Pancreas (tissue), 10 donors: ENCODE measurements at regions not wholly inside any gene's neighbourhood (a gene's known extent, or its start where the extent isn't known, plus 50 kb on each side); places are given as distances from the start of the nearest gene placed in this dataset.

Experiments used
- ATAC-seq, 4 donors: fragments of 200-7000 bp; cut with Tn5 transposase; one replicate each; pipeline versions ENCODE4 v1.8.0 to v1.9.1; 2020; ENCODE audit warnings: mild to moderate bottlenecking in 4 of 4, moderate library complexity in 4 of 4
- DNase-seq, 6 donors: peaks; one replicate each; pipeline ENCODE4 v3.0.0-alpha.2; 2020
- FAIRE-seq: peaks from 2 replicates; lab custom pipeline; 2012; peaks lifted over from hg19 to GRCh38; lab: Jason Lieb, UNC
- H3K27ac ChIP-seq, 4 donors: fragments of 200-600 bp; sonication (generic); 1 replicate in 3 of 4; 2 replicates in 1 of 4; pipeline versions ENCODE4 v1.5.0 to v1.8.0; 2020
- H3K27me3 ChIP-seq, 4 donors: fragments of 200-600 bp; one replicate each; pipeline ENCODE4 v1.8.0; 2021
- H3K36me3 ChIP-seq, 3 donors: fragments of 200-600 bp; sonication (generic) in 1 of 3; one replicate each; pipeline versions ENCODE4 v1.5.0 to v1.8.0; 2020 to 2021
- H3K4me1 ChIP-seq, 3 donors: fragments of 200-600 bp; one replicate each; pipeline ENCODE4 v1.8.0; 2021
- H3K4me3 ChIP-seq, 4 donors: fragments of 200-600 bp; sonication (generic) in 2 of 4; one replicate each; pipeline versions ENCODE4 v1.5.0 to v1.8.0; 2020 to 2021
- H3K9me3 ChIP-seq, 4 donors: fragments of 200-600 bp; one replicate each; pipeline ENCODE4 v1.8.0; 2021
- CTCF ChIP-seq, 4 donors: fragments of 200-600 bp; sonication (generic) in 3 of 4; IDR thresholded peaks; one replicate each; pipeline versions ENCODE4 v1.5.0 to v1.8.0; 2021; ENCODE audit warnings: antibody characterized with exemption in 4 of 4
- WGBS, 2 donors: extraction: QIAGEN DNeasy Blood & Tissue Kit; methylation state at CpG; one replicate each; pipeline ENCODE4 v1.1.7; 2013; 5-methylcytosine and 5-hydroxymethylcytosine counted together
- intact Hi-C, 3 donors: fragments of 100-400 bp; cut with DNase I; formaldehyde crosslinking; loops; one replicate each; pipeline versions ENCODE4 v1.11.1 to v1.14.2; 2022
- donor health status: healthy with polysubstance abuse.
- donor health status: DM: no; HTN: no; CAD: no; lungs with moderate emphysema.
- donor health status: DM: no; HTN: no; CAD: no.
- donor health status: control.
- donor health status: control.
- donor health status: Bipolar disorder and iron deficiency.
- donor health status: DM: yes; HTN: yes; CAD: no.
- donor health status: DM: no; HTN: no; CAD: no.
- donor health status: DM: no; HTN: no; CAD: no.
- donor health status: DM: yes; HTN: yes; CAD: no.

GRCh38 chr10:2387261-2387660 lies 649.9 kb upstream of the ADARB2 start:
- H3K9me3 ChIP-seq = no peaks in the 10 kb centered on the region
- no peak for FAIRE-seq
- no peak overlapping the region for H3K4me3 ChIP-seq
- intact Hi-C loops = no loop called here
- no peak overlapping the region for H3K27ac ChIP-seq
- no peak for DNase-seq
- no peak for ATAC-seq
- H3K27me3 ChIP-seq = no peaks in the 10 kb centered on the region
- TF ChIP-seq CTCF (IDR thresholded peaks at IDR 0.05) = no peak
- no peaks in the 10 kb centered on the region for H3K4me1 ChIP-seq
- H3K36me3 ChIP-seq = no peaks in the 10 kb centered on the region
- 60 to 78% methylated on average over 8 of the region's 8 CpGs for WGBS, 2 donors

- FAIRE-seq = no peak
- Histone ChIP-seq H3K36me3 (no peaks in the 10 kb centered on the region), H3K27ac (no peak overlapping the region), H3K4me3 (no peak overlapping the region), H3K27me3 (no peaks in the 10 kb centered on the region), H3K9me3 (no peaks in the 10 kb centered on the region), H3K4me1 (no peaks in the 10 kb centered on the region)
- intact Hi-C loops = no loop called here
- WGBS, 2 donors = 59 to 75% methylated on average over 8 of the region's 8 CpGs
- DNase-seq = no peak
- no peak for ATAC-seq
- no peak for TF ChIP-seq CTCF (IDR thresholded peaks at IDR 0.05)
These were observed 642.9 kb upstream of the ADARB2 start for GRCh38 chr10:2380218-2380617.

GRCh38 chr10:2367083-2367482 lies 629.8 kb upstream of the ADARB2 start:
- H3K27me3 ChIP-seq = peaks cover 0 to 2% (median 0%) of the 10 kb centered on the region in 4 donors
- TF ChIP-seq CTCF (IDR thresholded peaks at IDR 0.05) = no peak
- ATAC-seq = no peak
- no peak overlapping the region for H3K27ac ChIP-seq
- no peak for DNase-seq
- intact Hi-C loops = no loop called here
- H3K9me3 ChIP-seq = no peaks in the 10 kb centered on the region
- no peaks in the 10 kb centered on the region for H3K36me3 ChIP-seq
- WGBS, 2 donors = 80% methylated on average over 5 of the region's 5 CpGs
- no peaks in the 10 kb centered on the region for H3K4me1 ChIP-seq
- no peak overlapping the region for H3K4me3 ChIP-seq
- FAIRE-seq = no peak

- H3K36me3 ChIP-seq = no peaks in the 10 kb centered on the region
- DNase-seq (no peak), FAIRE-seq (no peak), ATAC-seq (no peak)
- peaks cover 0 to 2% (median 0%) of the 10 kb centered on the region in 4 donors for H3K27me3 ChIP-seq
- H3K9me3 ChIP-seq = no peaks in the 10 kb centered on the region
- H3K4me1 ChIP-seq = no peaks in the 10 kb centered on the region
- H3K27ac ChIP-seq = no peak overlapping the region
- H3K4me3 ChIP-seq = no peak overlapping the region
- no peak for TF ChIP-seq CTCF (IDR thresholded peaks at IDR 0.05)
- intact Hi-C loops = no loop called here
These were observed 629.1 kb upstream of the ADARB2 start for GRCh38 chr10:2366264-2366931.

- intact Hi-C loops = no loop called here
- WGBS, 2 donors = 77 to 82% methylated on average over 7 of the region's 7 CpGs
These were observed 625.0 kb upstream of the ADARB2 start for GRCh38 chr10:2362331-2362730.

More at GRCh38 chr10:2362331-2362730, 625.0 kb upstream of the ADARB2 start:
- H3K27me3 ChIP-seq = no peaks in the 10 kb centered on the region
- H3K36me3 ChIP-seq = no peaks in the 10 kb centered on the region
- no peak overlapping the region for H3K4me3 ChIP-seq
- FAIRE-seq = no peak
- no peak for TF ChIP-seq CTCF (IDR thresholded peaks at IDR 0.05)
- ATAC-seq = no peak
- no peaks in the 10 kb centered on the region for H3K4me1 ChIP-seq
- no peak overlapping the region for H3K27ac ChIP-seq
- no peaks in the 10 kb centered on the region for H3K9me3 ChIP-seq
- no peak for DNase-seq
